Stimulated activated CD4-positive, alpha-beta T cell treated with anti-CD3 and anti-CD28 coated beads, Interleukin-12 subunit alpha, Interleukin-12 subunit beta, amount 100 ng/mL, for 48 hours (primary cell): ENCODE measurements at regions not wholly inside any gene's neighbourhood (a gene's known extent, or its start where the extent isn't known, plus 50 kb on each side); places are given as distances from the start of the nearest gene placed in this dataset.
"Not testable (repeated sequence)": the region's sequence is repeated elsewhere in the genome, so short reads cannot be mapped to it uniquely, and the experiment has no call there.

ENCODE experiments used
- DNase-seq, 3 donors: peaks; one replicate each; pipeline ENCODE4 v3.0.0-alpha.2; 2020; ENCODE audit warnings: low read depth in 2 of 3, low spot score in 1 of 3

- DNase-seq: no peak
Measured at GRCh38 chr2:67616749-67617148, 219.6 kb downstream of the ETAA1 start.

- DNase-seq: no peak
Measured at GRCh38 chr2:67619204-67619603, 222.1 kb downstream of the ETAA1 start.

GRCh38 chr2:67623741-67624140 lies 226.6 kb downstream of the ETAA1 start:
- DNase-seq: not testable (repeated sequence)

GRCh38 chr2:67625178-67625577 lies 228.0 kb downstream of the ETAA1 start:
- DNase-seq: no peak

- DNase-seq: no peak
Measured at GRCh38 chr2:67625690-67626475, 228.8 kb downstream of the ETAA1 start.

GRCh38 chr2:67626656-67627055 lies 229.5 kb downstream of the ETAA1 start:
- no peak for DNase-seq

GRCh38 chr2:67627456-67628207 lies 230.5 kb downstream of the ETAA1 start:
- DNase-seq: no peak

GRCh38 chr2:67628892-67629291 lies 231.8 kb downstream of the ETAA1 start:
- DNase-seq: no peak

- no peak for DNase-seq
Measured at GRCh38 chr2:67631483-67631882, 234.3 kb downstream of the ETAA1 start.

GRCh38 chr2:67633212-67633856 lies 236.2 kb downstream of the ETAA1 start:
- DNase-seq: no peak

GRCh38 chr2:67638146-67638545 lies 241.0 kb downstream of the ETAA1 start:
- no peak for DNase-seq

- DNase-seq: no peak
Measured at GRCh38 chr2:67641312-67642045, 244.3 kb downstream of the ETAA1 start.

- no peak for DNase-seq
Measured at GRCh38 chr2:67642046-67642382, 244.9 kb downstream of the ETAA1 start.

GRCh38 chr2:67642961-67643360 lies 245.8 kb downstream of the ETAA1 start:
- no peak for DNase-seq

- no peak for DNase-seq
Measured at GRCh38 chr2:67645280-67646138, 248.4 kb downstream of the ETAA1 start.

GRCh38 chr2:67646714-67647333 lies 249.7 kb downstream of the ETAA1 start:
- DNase-seq: no peak

- DNase-seq: no peak
Measured at GRCh38 chr2:67649331-67650261, 252.5 kb downstream of the ETAA1 start.

GRCh38 chr2:67650291-67651133 lies 253.4 kb downstream of the ETAA1 start:
- no peak for DNase-seq
